B cell (primary cell): ENCODE measurements at regions not wholly inside any gene's neighbourhood (a gene's known extent, or its start where the extent isn't known, plus 50 kb on each side); places are given as distances from the start of the nearest gene placed in this dataset.
"Not testable (repeated sequence)": the region's sequence is repeated elsewhere in the genome, so short reads cannot be mapped to it uniquely, and the experiment has no call there.

ENCODE experiments used
- ATAC-seq: fragments of 200-7000 bp; cut with Tn5 transposase; one replicate; pipeline ENCODE4 v1.10.0; 2021; ENCODE audit warnings: low read depth, mild to moderate bottlenecking, moderate number of reproducible peaks, moderate library complexity
- CTCF ChIA-PET: fragments of 350-600 bp; sonication (Branson Sonifier 250); formaldehyde crosslinking; loops from one replicate; lab custom pipeline; 2021; ENCODE audit warnings: antibody characterized with exemption, inconsistent platforms; lab: Charles Lee
- POLR2A ChIA-PET: fragments of 350-600 bp; sonication (Branson Sonifier 250); formaldehyde crosslinking; loops from one replicate; lab custom pipeline; 2021; ENCODE audit warnings: antibody characterized with exemption; lab: Charles Lee
- DNase-seq: peaks from one replicate; pipeline ENCODE4 v3.0.0; 2013
- H2AFZ ChIP-seq: 2 replicates; pipeline ENCODE4 v1.6.1; 2012; ENCODE audit warnings: mild to moderate bottlenecking, low read depth, low read length; ENCODE audit not compliant: insufficient read depth, poor library complexity, severe bottlenecking
- H3K27ac ChIP-seq, 2 donors: 1 replicate in 1 of 2; 2 replicates in 1 of 2; pipeline ENCODE4 v1.5.1; 2012 to 2013; ENCODE audit warnings: low read length in 2 of 2, mild to moderate bottlenecking in 2 of 2, moderate library complexity in 1 of 2
- H3K27me3 ChIP-seq, 4 experiments: fragments of 200-600 bp in 1 of 4; sonication (generic) in 1 of 4; replicated peaks in 1 of 4; 1 replicate in 2 of 4; 2 replicates in 2 of 4; pipeline versions ENCODE4 v1.6.1 to v1.7.0; 2013 to 2016; ENCODE audit warnings: low read length in 3 of 4, mild to moderate bottlenecking in 2 of 4, mixed read lengths in 1 of 4, moderate library complexity in 1 of 4; ENCODE audit not compliant: insufficient read depth in 4 of 4, control insufficient read depth in 3 of 4; ENCODE audit errors: control extremely low read depth in 1 of 4
- H3K36me3 ChIP-seq, 2 experiments: replicated peaks in 1 of 2; 1 replicate in 1 of 2; 2 replicates in 1 of 2; pipeline versions ENCODE4 v1.6.1 to v1.7.1; 2013; ENCODE audit warnings: low read length in 1 of 2; ENCODE audit not compliant: insufficient read depth in 2 of 2, control insufficient read depth in 1 of 2; ENCODE audit errors: control extremely low read depth in 1 of 2, extremely low read depth in 1 of 2
- H3K4me1 ChIP-seq, 2 donors: fragments of 200-600 bp in 1 of 2; sonication (generic) in 1 of 2; 1 replicate in 1 of 2; 2 replicates in 1 of 2; pipeline versions ENCODE4 v1.5.1 to v1.6.1; 2013 to 2017; ENCODE audit warnings: low read length in 2 of 2; ENCODE audit not compliant: control insufficient read depth in 2 of 2, insufficient read depth in 2 of 2
- H3K4me2 ChIP-seq: replicated peaks from 2 replicates; pipeline ENCODE3; 2012; ENCODE audit warnings: mild to moderate bottlenecking, low read depth, low read length; ENCODE audit not compliant: poor library complexity, severe bottlenecking
- H3K4me3 ChIP-seq, 5 experiments: fragments of 200-600 bp in 1 of 5; sonication (generic) in 1 of 5; 1 replicate in 3 of 5; 2 replicates in 2 of 5; pipeline versions ENCODE4 v1.5.1 to v1.7.0; 2011 to 2016; ENCODE audit warnings: low read length in 4 of 5, mild to moderate bottlenecking in 4 of 5, low read depth in 2 of 5, control low read depth in 1 of 5, moderate library complexity in 1 of 5; ENCODE audit not compliant: insufficient read depth in 1 of 5; ENCODE audit errors: control extremely low read depth in 1 of 5, extremely low read depth in 1 of 5
- H3K79me2 ChIP-seq: fragments of 200-600 bp; sonication (generic); one replicate; pipeline ENCODE4 v1.6.0; 2016; ENCODE audit warnings: low read length; ENCODE audit not compliant: control insufficient read depth, insufficient read depth
- H3K9ac ChIP-seq: fragments of 200-600 bp; sonication (generic); 2 replicates; pipeline ENCODE4 v1.6.1; 2017; ENCODE audit warnings: mild to moderate bottlenecking, low read length, moderate library complexity
- H3K9me3 ChIP-seq, 3 donors: one replicate each; pipeline versions ENCODE4 v1.6.1 to v1.7.1; 2013; ENCODE audit warnings: low read length in 2 of 3; ENCODE audit not compliant: control insufficient read depth in 2 of 3, insufficient read depth in 1 of 3; ENCODE audit errors: control extremely low read depth in 1 of 3
- H4K20me1 ChIP-seq: 2 replicates; pipeline ENCODE4 v1.6.0; 2012; ENCODE audit warnings: mild to moderate bottlenecking, low read length; ENCODE audit not compliant: insufficient read depth, control insufficient read depth, poor library complexity, severe bottlenecking
- H3K27ac Mint-ChIP-seq: one replicate; pipeline ENCODE4 v1.8.0; 2021; ENCODE audit warnings: mixed read lengths
- H3K27me3 Mint-ChIP-seq: one replicate; pipeline ENCODE4 v1.8.0; 2021; ENCODE audit warnings: mixed read lengths
- H3K4me1 Mint-ChIP-seq: one replicate; pipeline ENCODE4 v1.8.0; 2021; ENCODE audit warnings: mixed read lengths
- H3K4me3 Mint-ChIP-seq: one replicate; pipeline ENCODE4 v1.8.0; 2021; ENCODE audit warnings: mixed read lengths
- H3K9me3 Mint-ChIP-seq: one replicate; pipeline ENCODE4 v1.8.0; 2022; ENCODE audit warnings: mixed read lengths; ENCODE audit not compliant: insufficient read depth
- EZH2 ChIP-seq: IDR thresholded peaks from 2 replicates; pipeline ENCODE4 v1.6.1; 2012; ENCODE audit warnings: borderline replicate concordance, low read depth, mild to moderate bottlenecking, moderate library complexity, low read length; ENCODE audit not compliant: insufficient read depth, poor library complexity, severe bottlenecking
- WGBS: methylation state at CpG from one replicate; pipeline ENCODE4 v1.1.5; 2013; ENCODE audit warnings: missing lambda C conversion rate; ENCODE audit not compliant: insufficient coverage; 5-methylcytosine and 5-hydroxymethylcytosine counted together
- intact Hi-C: fragments of 100-400 bp; cut with micrococcal nuclease; formaldehyde crosslinking; loops from one replicate; pipeline ENCODE4 v1.10.0; 2022
- TF ChIP-seq, protein P1 (sequence below): fragments of 200-600 bp; IDR thresholded peaks from one replicate; pipeline ENCODE4 v1.8.0; 2022; ENCODE audit warnings: antibody characterized with exemption, mild to moderate bottlenecking

DNA sequence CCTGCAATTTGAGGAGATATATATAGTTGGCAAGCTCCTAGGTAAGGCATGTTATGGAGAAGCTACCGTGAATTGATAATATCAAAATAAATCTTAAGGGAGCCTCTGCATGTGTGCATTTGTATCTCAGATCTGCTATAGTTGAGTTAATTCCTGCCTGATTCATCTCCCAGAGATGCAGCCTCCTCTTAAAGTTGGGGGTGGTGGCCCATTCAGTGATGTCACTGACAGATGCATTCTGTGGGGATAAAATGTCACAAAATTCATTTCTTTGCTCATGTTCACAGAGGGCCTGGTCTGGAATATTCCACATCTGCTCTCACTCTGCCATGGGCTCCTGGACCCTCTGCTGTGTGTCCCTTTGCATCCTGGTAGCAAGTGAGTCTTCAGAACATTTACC, 185.8 kb upstream of the PRSS1 start:
- no peak overlapping the region for H3K4me2 ChIP-seq
- H3K9me3 Mint-ChIP-seq: no peaks in the 10 kb centered on the region
- no peak overlapping the region for H3K27ac ChIP-seq
- no peaks in the 10 kb centered on the region for H3K36me3 ChIP-seq
- no peak overlapping the region for H2AFZ ChIP-seq
- peaks cover 0 to 17% (median 11%) of the 10 kb centered on the region in 4 experiments for H3K27me3 ChIP-seq
- H3K4me1 Mint-ChIP-seq: no peaks in the 10 kb centered on the region
- DNase-seq (no peak), ATAC-seq (no peak)
- TF ChIP-seq EZH2: no peak
- TF ChIP-seq, protein P1, sequence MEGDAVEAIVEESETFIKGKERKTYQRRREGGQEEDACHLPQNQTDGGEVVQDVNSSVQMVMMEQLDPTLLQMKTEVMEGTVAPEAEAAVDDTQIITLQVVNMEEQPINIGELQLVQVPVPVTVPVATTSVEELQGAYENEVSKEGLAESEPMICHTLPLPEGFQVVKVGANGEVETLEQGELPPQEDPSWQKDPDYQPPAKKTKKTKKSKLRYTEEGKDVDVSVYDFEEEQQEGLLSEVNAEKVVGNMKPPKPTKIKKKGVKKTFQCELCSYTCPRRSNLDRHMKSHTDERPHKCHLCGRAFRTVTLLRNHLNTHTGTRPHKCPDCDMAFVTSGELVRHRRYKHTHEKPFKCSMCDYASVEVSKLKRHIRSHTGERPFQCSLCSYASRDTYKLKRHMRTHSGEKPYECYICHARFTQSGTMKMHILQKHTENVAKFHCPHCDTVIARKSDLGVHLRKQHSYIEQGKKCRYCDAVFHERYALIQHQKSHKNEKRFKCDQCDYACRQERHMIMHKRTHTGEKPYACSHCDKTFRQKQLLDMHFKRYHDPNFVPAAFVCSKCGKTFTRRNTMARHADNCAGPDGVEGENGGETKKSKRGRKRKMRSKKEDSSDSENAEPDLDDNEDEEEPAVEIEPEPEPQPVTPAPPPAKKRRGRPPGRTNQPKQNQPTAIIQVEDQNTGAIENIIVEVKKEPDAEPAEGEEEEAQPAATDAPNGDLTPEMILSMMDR: no peak
- ChIA-PET POLR2A (no interaction called here), CTCF (interaction anchor here (1.3 kb wide), 1 partner anchor 9 kb away, joined by 4 read pairs; no protein-coding TSS in a partner anchor)
- peaks cover 60% of the 10 kb centered on the region for H3K27me3 Mint-ChIP-seq
- no peak overlapping the region for H3K4me3 ChIP-seq
- no peak overlapping the region for H3K9ac ChIP-seq
- 100% methylated on average over 1 of the region's 1 CpG for WGBS
- H3K4me3 Mint-ChIP-seq: no peak overlapping the region
- H4K20me1 ChIP-seq: no peaks in the 10 kb centered on the region
- no peaks in the 10 kb centered on the region for H3K79me2 ChIP-seq
- H3K9me3 ChIP-seq: peaks cover 0 to 4% (median 0%) of the 10 kb centered on the region in 3 donors
- H3K4me1 ChIP-seq: peaks cover 0 to 4% of the 10 kb centered on the region in 2 donors
- intact Hi-C loops: no loop called here
- no peak overlapping the region for H3K27ac Mint-ChIP-seq

DNA sequence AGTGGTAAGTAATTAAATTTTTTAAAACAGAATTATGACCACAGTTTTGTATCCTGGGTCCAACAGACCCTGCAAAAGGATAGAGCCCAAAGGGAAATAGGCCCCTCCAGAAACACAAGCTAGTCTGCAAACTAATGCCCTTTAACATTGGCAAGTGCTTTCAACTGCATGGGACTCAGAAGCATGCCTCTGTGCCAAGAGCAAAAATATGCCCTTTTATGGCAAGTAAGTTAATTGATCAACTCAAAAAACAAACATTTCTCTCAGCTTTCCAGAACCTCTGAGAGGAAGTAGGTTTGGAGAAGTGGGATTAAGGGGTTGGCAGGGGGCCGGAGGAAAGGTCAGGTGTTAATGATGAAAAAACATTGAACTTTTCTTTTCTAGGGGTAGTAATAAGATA, 186.6 kb upstream of the PRSS1 start:
- Histone ChIP-seq H3K27ac (no peak overlapping the region), H3K4me3 (no peak overlapping the region), H3K27me3 (peaks cover 0 to 25% (median 15%) of the 10 kb centered on the region in 4 experiments), H2AFZ (no peak overlapping the region), H3K4me1 (peaks cover 0 to 4% of the 10 kb centered on the region in 2 donors), H3K9ac (no peak overlapping the region), H4K20me1 (no peaks in the 10 kb centered on the region), H3K4me2 (no peak overlapping the region), H3K9me3 (peaks cover 0 to 4% (median 0%) of the 10 kb centered on the region in 3 donors), H3K79me2 (no peaks in the 10 kb centered on the region), H3K36me3 (no peaks in the 10 kb centered on the region)
- intact Hi-C loops: no loop called here
- no peak overlapping the region for H3K27ac Mint-ChIP-seq
- ChIA-PET CTCF (interaction anchor here (1.3 kb wide), 1 partner anchor 8 kb away, joined by 4 read pairs; no protein-coding TSS in a partner anchor), POLR2A (no interaction called here)
- WGBS: no CpG with 5 or more reads among the region's 1 CpG
- no peaks in the 10 kb centered on the region for H3K4me1 Mint-ChIP-seq
- no peak for ATAC-seq
- no peak for DNase-seq
- no peak overlapping the region for H3K4me3 Mint-ChIP-seq
- TF ChIP-seq, protein P1: no peak
- TF ChIP-seq EZH2: no peak
- H3K27me3 Mint-ChIP-seq: peaks cover 61% of the 10 kb centered on the region
- H3K9me3 Mint-ChIP-seq: no peaks in the 10 kb centered on the region

DNA sequence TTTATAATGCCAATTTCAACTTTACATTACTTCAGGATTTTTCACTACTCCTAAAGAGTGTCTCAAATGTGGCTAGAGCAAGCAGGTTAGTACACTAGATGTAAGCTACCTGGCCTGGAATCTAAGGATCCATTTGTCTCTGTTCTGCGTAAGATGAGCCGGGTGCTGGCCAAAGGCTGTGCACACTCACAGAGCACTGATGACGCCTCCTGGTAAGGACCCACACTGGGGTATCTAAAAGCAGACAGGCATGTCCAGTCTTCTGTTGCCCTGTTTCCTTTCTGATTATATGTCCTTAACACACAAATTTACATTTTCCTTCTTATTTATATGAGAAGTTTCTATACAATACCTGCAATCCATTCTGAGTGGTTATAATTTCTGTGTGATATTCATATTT, 187.9 kb upstream of the PRSS1 start:
- 96% methylated on average over 3 of the region's 3 CpGs for WGBS
- POLR2A ChIA-PET, intact Hi-C loops, H3K9ac ChIP-seq, H3K9me3 Mint-ChIP-seq, H3K36me3 ChIP-seq, ATAC-seq, H2AFZ ChIP-seq, H3K4me1 ChIP-seq, H3K4me3 ChIP-seq, H3K27ac Mint-ChIP-seq, H3K4me3 Mint-ChIP-seq, CTCF ChIA-PET, H4K20me1 ChIP-seq, H3K27ac ChIP-seq, H3K9me3 ChIP-seq, DNase-seq, H3K4me2 ChIP-seq, H3K4me1 Mint-ChIP-seq, H3K79me2 ChIP-seq: not testable (repeated sequence)
- H3K27me3 Mint-ChIP-seq: peaks cover 58% of the 10 kb centered on the region
- peaks cover 0 to 31% (median 15%) of the 10 kb centered on the region in 4 experiments for H3K27me3 ChIP-seq
